ENCODE measurements at regions not wholly inside any gene's neighbourhood (a gene's known extent, or its start where the extent isn't known, plus 50 kb on each side); places are given as distances from the start of the nearest gene placed in this dataset.

GRCh38 chr1:102628109-102628613 lies 480.2 kb downstream of the COL11A1 start:
- POLR2A ChIA-PET, result no interaction called here
- no peak for TF ChIP-seq FOXA1 (IDR thresholded peaks at IDR 0.05)
- no peak for TF ChIP-seq FOXM1 (IDR thresholded peaks at IDR 0.05; ENCODE audit: borderline replicate concordance)
- TF ChIP-seq NFRKB (IDR thresholded peaks at IDR 0.05), result no peak
- TF ChIP-seq SP1 (IDR thresholded peaks at IDR 0.05), result no peak
- TF ChIP-seq CTBP1 (IDR thresholded peaks at IDR 0.05; ENCODE audit: borderline replicate concordance), result no peak
- no peak for TF ChIP-seq TARDBP (IDR thresholded peaks at IDR 0.05)
- no peak for TF ChIP-seq SUZ12 (IDR thresholded peaks at IDR 0.05)
- TF ChIP-seq BHLHE40 (IDR thresholded peaks at IDR 0.05; ENCODE audit: borderline replicate concordance), result no peak
- no peak for TF ChIP-seq HDGF (IDR thresholded peaks at IDR 0.05; ENCODE audit: borderline replicate concordance)
- TF ChIP-seq PKNOX1 (IDR thresholded peaks at IDR 0.05), result no peak
- no peak for TF ChIP-seq LEF1 (IDR thresholded peaks at IDR 0.05; ENCODE audit: borderline replicate concordance)
- TF ChIP-seq ZNF384 (IDR thresholded peaks at IDR 0.05), result no peak
- TF ChIP-seq ARNT (IDR thresholded peaks at IDR 0.05), result no peak
- no peak for TF ChIP-seq FOXK2 (IDR thresholded peaks at IDR 0.05)
- TF ChIP-seq L3MBTL2 (conservative IDR thresholded peaks at IDR 0.05), result no peak
- DNase-seq (ENCODE audit: extremely low spot score), result no peak
- CTCF ChIA-PET, result no interaction called here

- CTCF ChIA-PET, result no interaction called here
- no peak for TF ChIP-seq FOXA1 (IDR thresholded peaks at IDR 0.05)
- no peak for TF ChIP-seq FOXK2 (IDR thresholded peaks at IDR 0.05)
- no peak for TF ChIP-seq NFRKB (IDR thresholded peaks at IDR 0.05)
- TF ChIP-seq FOXM1 (IDR thresholded peaks at IDR 0.05; ENCODE audit: borderline replicate concordance), result no peak
- TF ChIP-seq HDGF (IDR thresholded peaks at IDR 0.05; ENCODE audit: borderline replicate concordance), result no peak
- no peak for DNase-seq (ENCODE audit: extremely low spot score)
- POLR2A ChIA-PET, result no interaction called here
Observed at GRCh38 chr1:102627145-102627544, 481.2 kb downstream of the COL11A1 start.

GRCh38 chr1:102615896-102616295 lies 492.4 kb downstream of the COL11A1 start:
- TF ChIP-seq SP1 (IDR thresholded peaks at IDR 0.05), result no peak
- TF ChIP-seq PKNOX1 (IDR thresholded peaks at IDR 0.05), result no peak
- TF ChIP-seq BHLHE40 (IDR thresholded peaks at IDR 0.05; ENCODE audit: borderline replicate concordance), result no peak
- TF ChIP-seq ARNT (IDR thresholded peaks at IDR 0.05), result no peak
- ChIA-PET POLR2A (no interaction called here), CTCF (no interaction called here)
- no peak for DNase-seq (ENCODE audit: extremely low spot score)

GRCh38 chr1:102595106-102595505 lies 513.2 kb downstream of the COL11A1 start:
- CTCF ChIA-PET, result no interaction called here
- TF ChIP-seq FOXK2 (IDR thresholded peaks at IDR 0.05) (no peak), LEF1 (IDR thresholded peaks at IDR 0.05; ENCODE audit: borderline replicate concordance) (no peak), PKNOX1 (IDR thresholded peaks at IDR 0.05) (no peak), NFRKB (IDR thresholded peaks at IDR 0.05) (no peak), FOXA1 (IDR thresholded peaks at IDR 0.05) (no peak), ZNF384 (IDR thresholded peaks at IDR 0.05) (no peak), CTBP1 (IDR thresholded peaks at IDR 0.05; ENCODE audit: borderline replicate concordance) (no peak), BHLHE40 (IDR thresholded peaks at IDR 0.05; ENCODE audit: borderline replicate concordance) (no peak), L3MBTL2 (conservative IDR thresholded peaks at IDR 0.05) (no peak), SUZ12 (IDR thresholded peaks at IDR 0.05) (no peak), TARDBP (IDR thresholded peaks at IDR 0.05) (no peak), SP1 (IDR thresholded peaks at IDR 0.05) (no peak), HDGF (IDR thresholded peaks at IDR 0.05; ENCODE audit: borderline replicate concordance) (no peak), FOXM1 (IDR thresholded peaks at IDR 0.05; ENCODE audit: borderline replicate concordance) (no peak), ELF4 (IDR thresholded peaks at IDR 0.05) (no peak), ARNT (IDR thresholded peaks at IDR 0.05) (no peak)
- POLR2A ChIA-PET, result no interaction called here
- no peak for DNase-seq (ENCODE audit: extremely low spot score)

- DNase-seq (ENCODE audit: extremely low spot score), result no peak
- ChIA-PET CTCF (no interaction called here), POLR2A (no interaction called here)
- TF ChIP-seq L3MBTL2 (conservative IDR thresholded peaks at IDR 0.05) (no peak), SP1 (IDR thresholded peaks at IDR 0.05) (no peak), NFRKB (IDR thresholded peaks at IDR 0.05) (no peak)
Observed at GRCh38 chr1:102593276-102593675, 515.0 kb downstream of the COL11A1 start.

- no peak for TF ChIP-seq PKNOX1 (IDR thresholded peaks at IDR 0.05)
- no peak for TF ChIP-seq FOXA1 (IDR thresholded peaks at IDR 0.05)
- TF ChIP-seq NFRKB (IDR thresholded peaks at IDR 0.05), result no peak
- no peak for TF ChIP-seq CTBP1 (IDR thresholded peaks at IDR 0.05; ENCODE audit: borderline replicate concordance)
- TF ChIP-seq ARNT (IDR thresholded peaks at IDR 0.05), result no peak
- no peak for TF ChIP-seq FOXK2 (IDR thresholded peaks at IDR 0.05)
- DNase-seq (ENCODE audit: extremely low spot score), result no peak
- ChIA-PET POLR2A (no interaction called here), CTCF (no interaction called here)
Observed at GRCh38 chr1:102588536-102588935, 519.8 kb downstream of the COL11A1 start.

- no peak for DNase-seq (ENCODE audit: extremely low spot score)
- no peak for TF ChIP-seq PKNOX1 (IDR thresholded peaks at IDR 0.05)
- no peak for TF ChIP-seq FOXM1 (IDR thresholded peaks at IDR 0.05; ENCODE audit: borderline replicate concordance)
- no peak for TF ChIP-seq ARNT (IDR thresholded peaks at IDR 0.05)
- no peak for TF ChIP-seq NFRKB (IDR thresholded peaks at IDR 0.05)
- TF ChIP-seq ZNF384 (IDR thresholded peaks at IDR 0.05), result no peak
- no peak for TF ChIP-seq TARDBP (IDR thresholded peaks at IDR 0.05)
- no peak for TF ChIP-seq BHLHE40 (IDR thresholded peaks at IDR 0.05; ENCODE audit: borderline replicate concordance)
- no peak for TF ChIP-seq FOXA1 (IDR thresholded peaks at IDR 0.05)
- ChIA-PET CTCF (no interaction called here), POLR2A (no interaction called here)
Observed at GRCh38 chr1:102586022-102586421, 522.3 kb downstream of the COL11A1 start.

Data from HEK293T (cell line).